HL-60 (cell line): ENCODE measurements at regions not wholly inside any gene's neighbourhood (a gene's known extent, or its start where the extent isn't known, plus 50 kb on each side); places are given as distances from the start of the nearest gene placed in this dataset.

Experiments used
- DNase-seq, 2 experiments: peaks; one replicate each; pipeline ENCODE4 v3.0.0-alpha.2; 2010 to 2020; ENCODE audit warnings: low read depth in 1 of 2, low spot score in 1 of 2
- H3K27ac ChIP-seq: fragments of 250-450 bp; sonication (Bioruptor Pico); replicated peaks from 2 replicates; pipeline ENCODE4 v1.5.1; 2020; ENCODE audit warnings: mild to moderate bottlenecking, moderate library complexity
- H3K27me3 ChIP-seq: fragments of 250-450 bp; sonication (Bioruptor Pico); 2 replicates; pipeline ENCODE4 v1.5.1; 2021; ENCODE audit warnings: mild to moderate bottlenecking, moderate library complexity; ENCODE audit not compliant: insufficient read depth, poor library complexity, severe bottlenecking
- H3K4me3 ChIP-seq: replicated peaks from 2 replicates; pipeline ENCODE4 v1.5.1; 2011; ENCODE audit warnings: mild to moderate bottlenecking, control low read depth, low read length; ENCODE audit not compliant: insufficient read depth
- CTCF ChIP-seq: IDR thresholded peaks from one replicate; pipeline ENCODE4 v1.5.1; 2011; ENCODE audit warnings: low read length, control low read depth, inconsistent platforms; ENCODE audit not compliant: insufficient read depth
- GABPA ChIP-seq: IDR thresholded peaks from 2 replicates; pipeline ENCODE4 v1.6.1; 2012; ENCODE audit warnings: low read depth
- POLR2AphosphoS5 ChIP-seq: IDR thresholded peaks from 2 replicates; pipeline ENCODE4 v1.6.1; 2012; ENCODE audit warnings: low read depth
- REST ChIP-seq: IDR thresholded peaks from 2 replicates; pipeline ENCODE4 v1.6.1; 2012; ENCODE audit warnings: low read depth; ENCODE audit not compliant: insufficient replicate concordance
- SPI1 ChIP-seq: IDR thresholded peaks from 2 replicates; pipeline ENCODE4 v1.6.1; 2012; ENCODE audit warnings: low read depth, mild to moderate bottlenecking, borderline replicate concordance

- Histone ChIP-seq H3K27ac (no peak overlapping the region), H3K4me3 (no peak overlapping the region), H3K27me3 (no peaks in the 10 kb centered on the region)
- DNase-seq, result no peak
- TF ChIP-seq GABPA (no peak), REST (no peak), POLR2AphosphoS5 (no peak), SPI1 (no peak), CTCF (no peak)
These were observed 547.2 kb upstream of the JAG1 start for GRCh38 chr20:11221046-11221445.

GRCh38 chr20:11222243-11222642 is 548.4 kb upstream of the JAG1 start:
- Histone ChIP-seq H3K4me3 (no peak overlapping the region), H3K27me3 (no peaks in the 10 kb centered on the region), H3K27ac (no peak overlapping the region)
- TF ChIP-seq REST (no peak), POLR2AphosphoS5 (no peak), SPI1 (no peak), CTCF (no peak), GABPA (no peak)
- peak in 1 of 2 experiments; percentile 8 for DNase-seq

GRCh38 chr20:11227602-11228001 is 553.8 kb upstream of the JAG1 start:
- Histone ChIP-seq H3K27me3 (no peaks in the 10 kb centered on the region), H3K4me3 (no peak overlapping the region), H3K27ac (no peak overlapping the region)
- no peak for DNase-seq
- no peak for TF ChIP-seq POLR2AphosphoS5
- TF ChIP-seq SPI1, result no peak
- TF ChIP-seq REST, result no peak
- no peak for TF ChIP-seq GABPA
- no peak for TF ChIP-seq CTCF
